Panc1 (cell line): ENCODE measurements at regions not wholly inside any gene's neighbourhood (a gene's known extent, or its start where the extent isn't known, plus 50 kb on each side); places are given as distances from the start of the nearest gene placed in this dataset.

ENCODE experiments used
- ATAC-seq: fragments of 200-7000 bp; cut with Tn5 transposase; 2 replicates; pipeline ENCODE4 v1.9.1; 2020; ENCODE audit warnings: mild to moderate bottlenecking, moderate library complexity
- BruUV-seq: library from RNA; stranded (reverse); fragments of 400-500 nt; replicated peaks from 2 replicates; lab custom pipeline; 2021; lab: Mats Ljungman, UMichigan
- CTCF ChIA-PET: fragments of 300-600 bp; sonication (Branson Sonifier 250); formaldehyde crosslinking; loops from one replicate; lab custom pipeline; 2022; ENCODE audit warnings: antibody characterized with exemption; lab: Charles Lee
- POLR2A ChIA-PET: fragments of 300-600 bp; sonication (Branson Sonifier 250); formaldehyde crosslinking; loops from one replicate; lab custom pipeline; 2022; ENCODE audit warnings: antibody characterized with exemption; lab: Charles Lee
- DNase-seq: peaks from one replicate; pipeline ENCODE4 v3.0.0-alpha.2; 2010; ENCODE audit warnings: low read depth, low spot score
- H3K27ac ChIP-seq: 2 replicates; pipeline ENCODE4 v1.5.1; 2011; ENCODE audit warnings: mild to moderate bottlenecking, low read length, inconsistent platforms
- H3K27me3 ChIP-seq: fragments of 200-500 bp; sonication (Bioruptor generic); 2 replicates; pipeline ENCODE4 v1.6.0; 2014; ENCODE audit warnings: low read length, inconsistent platforms; ENCODE audit not compliant: control insufficient read depth, insufficient read depth
- H3K36me3 ChIP-seq: fragments of 200-500 bp; sonication (Bioruptor generic); 2 replicates; pipeline ENCODE4 v1.5.1; 2014; ENCODE audit warnings: inconsistent platforms, mild to moderate bottlenecking, low read length, moderate library complexity; ENCODE audit not compliant: control insufficient read depth, insufficient read depth
- H3K4me1 ChIP-seq: 2 replicates; pipeline ENCODE4 v1.5.1; 2011; ENCODE audit warnings: inconsistent platforms, mild to moderate bottlenecking, low read length, moderate library complexity; ENCODE audit not compliant: control insufficient read depth, insufficient read depth
- H3K4me3 ChIP-seq, 2 experiments: 2 replicates each; pipeline ENCODE4 v1.5.1; 2011 to 2012; ENCODE audit warnings: low read depth in 2 of 2, low read length in 2 of 2, mild to moderate bottlenecking in 2 of 2, inconsistent platforms in 1 of 2, moderate library complexity in 1 of 2
- H3K9me3 ChIP-seq: fragments of 200-500 bp; sonication (Bioruptor generic); 2 replicates; pipeline ENCODE4 v1.5.1; 2014; ENCODE audit warnings: low read depth, mild to moderate bottlenecking, inconsistent platforms, low read length, moderate library complexity; ENCODE audit not compliant: control insufficient read depth, insufficient read depth
- CTCF ChIP-seq: fragments of 450-650 bp; IDR thresholded peaks from 2 replicates; pipeline ENCODE4 v1.5.1; 2017; ENCODE audit warnings: mild to moderate bottlenecking
- POLR2AphosphoS5 ChIP-seq: IDR thresholded peaks from 2 replicates; pipeline ENCODE4 v1.6.1; 2012; ENCODE audit warnings: mild to moderate bottlenecking, low read depth, low read length, moderate library complexity
- REST ChIP-seq, 2 experiments: IDR thresholded peaks; 2 replicates each; pipeline ENCODE4 v1.6.1; 2011 to 2012; ENCODE audit warnings: low read depth in 2 of 2, control low read depth in 1 of 2, low read length in 1 of 2, mild to moderate bottlenecking in 1 of 2, moderate library complexity in 1 of 2; ENCODE audit not compliant: insufficient read depth in 1 of 2
- SIN3A ChIP-seq: IDR thresholded peaks from 2 replicates; pipeline ENCODE4 v1.6.1; 2012; ENCODE audit warnings: low read depth, mild to moderate bottlenecking, low read length, moderate library complexity, borderline replicate concordance; ENCODE audit not compliant: insufficient read depth
- TCF7L2 ChIP-seq: IDR thresholded peaks from 2 replicates; pipeline ENCODE4 v1.6.1; 2011; ENCODE audit warnings: mild to moderate bottlenecking, low read depth, low read length, inconsistent platforms
- in situ Hi-C: cut with HindIII; loops from 2 replicates; pipeline ENCODE4 v1.10.0; 2016; ENCODE audit warnings: low sequenced_read_pairs, low pct_unique_long_range_greater_than_20kb
- intact Hi-C: fragments of 100-400 bp; cut with micrococcal nuclease; formaldehyde crosslinking; loops from one replicate; pipeline ENCODE4 v1.10.0; 2022; ENCODE audit not compliant: unreplicated experiment

- Histone ChIP-seq H3K36me3 (no peaks in the 10 kb centered on the region), H3K4me1 (no peaks in the 10 kb centered on the region), H3K27me3 (no peaks in the 10 kb centered on the region), H3K27ac (no peak overlapping the region), H3K4me3 (no peak overlapping the region), H3K9me3 (no peaks in the 10 kb centered on the region)
- ChIA-PET POLR2A (no interaction called here), CTCF (no interaction called here)
- ATAC-seq (no peak), DNase-seq (no peak)
- no TSS peak for BruUV-seq
- TF ChIP-seq REST (IDR thresholded peaks at IDR 0.05; ENCODE audit: insufficient read depth in 1 of 2, low read depth in 2 of 2, low read length in 1 of 2) (no peak), TCF7L2 (no peak), POLR2AphosphoS5 (no peak), CTCF (no peak), SIN3A (no peak)
- in situ Hi-C loops = no loop called here
- intact Hi-C loops = no loop called here
Observed at GRCh38 chr7:68247571-68247970, 1250.9 kb downstream of the TYW1 start.

GRCh38 chr7:68248973-68249372, 1252.3 kb downstream of the TYW1 start:
- ChIA-PET POLR2A (no interaction called here), CTCF (interaction anchor here (0.6 kb wide), 1 partner anchor 458 kb away, joined by 17 read pairs; no protein-coding TSS in a partner anchor)
- Histone ChIP-seq H3K9me3 (no peaks in the 10 kb centered on the region), H3K27ac (no peak overlapping the region), H3K4me1 (no peaks in the 10 kb centered on the region), H3K4me3 (no peak overlapping the region), H3K36me3 (no peaks in the 10 kb centered on the region), H3K27me3 (no peaks in the 10 kb centered on the region)
- in situ Hi-C loops = no loop called here
- intact Hi-C loops = no loop called here
- TF ChIP-seq REST (IDR thresholded peaks at IDR 0.05; ENCODE audit: insufficient read depth in 1 of 2, low read depth in 2 of 2, low read length in 1 of 2) (no peak), POLR2AphosphoS5 (no peak), TCF7L2 (no peak), SIN3A (no peak), CTCF (no peak)
- DNase-seq (no peak), ATAC-seq (no peak)
- BruUV-seq = no TSS peak
